B cell (primary cell): ENCODE measurements at regions not wholly inside any gene's neighbourhood (a gene's known extent, or its start where the extent isn't known, plus 50 kb on each side); places are given as distances from the start of the nearest gene placed in this dataset.

Source experiments
- ATAC-seq: fragments of 200-7000 bp; cut with Tn5 transposase; one replicate; pipeline ENCODE4 v1.10.0; 2021; ENCODE audit warnings: low read depth, mild to moderate bottlenecking, moderate number of reproducible peaks, moderate library complexity
- CTCF ChIA-PET: fragments of 350-600 bp; sonication (Branson Sonifier 250); formaldehyde crosslinking; loops from one replicate; lab custom pipeline; 2021; ENCODE audit warnings: antibody characterized with exemption, inconsistent platforms; lab: Charles Lee
- POLR2A ChIA-PET: fragments of 350-600 bp; sonication (Branson Sonifier 250); formaldehyde crosslinking; loops from one replicate; lab custom pipeline; 2021; ENCODE audit warnings: antibody characterized with exemption; lab: Charles Lee
- DNase-seq: peaks from one replicate; pipeline ENCODE4 v3.0.0; 2013
- H2AFZ ChIP-seq: 2 replicates; pipeline ENCODE4 v1.6.1; 2012; ENCODE audit warnings: mild to moderate bottlenecking, low read depth, low read length; ENCODE audit not compliant: insufficient read depth, poor library complexity, severe bottlenecking
- H3K27ac ChIP-seq, 2 donors: 1 replicate in 1 of 2; 2 replicates in 1 of 2; pipeline ENCODE4 v1.5.1; 2012 to 2013; ENCODE audit warnings: low read length in 2 of 2, mild to moderate bottlenecking in 2 of 2, moderate library complexity in 1 of 2
- H3K27me3 ChIP-seq, 4 experiments: fragments of 200-600 bp in 1 of 4; sonication (generic) in 1 of 4; replicated peaks in 1 of 4; 1 replicate in 2 of 4; 2 replicates in 2 of 4; pipeline versions ENCODE4 v1.6.1 to v1.7.0; 2013 to 2016; ENCODE audit warnings: low read length in 3 of 4, mild to moderate bottlenecking in 2 of 4, mixed read lengths in 1 of 4, moderate library complexity in 1 of 4; ENCODE audit not compliant: insufficient read depth in 4 of 4, control insufficient read depth in 3 of 4; ENCODE audit errors: control extremely low read depth in 1 of 4
- H3K36me3 ChIP-seq, 2 experiments: replicated peaks in 1 of 2; 1 replicate in 1 of 2; 2 replicates in 1 of 2; pipeline versions ENCODE4 v1.6.1 to v1.7.1; 2013; ENCODE audit warnings: low read length in 1 of 2; ENCODE audit not compliant: insufficient read depth in 2 of 2, control insufficient read depth in 1 of 2; ENCODE audit errors: control extremely low read depth in 1 of 2, extremely low read depth in 1 of 2
- H3K4me1 ChIP-seq, 2 donors: fragments of 200-600 bp in 1 of 2; sonication (generic) in 1 of 2; 1 replicate in 1 of 2; 2 replicates in 1 of 2; pipeline versions ENCODE4 v1.5.1 to v1.6.1; 2013 to 2017; ENCODE audit warnings: low read length in 2 of 2; ENCODE audit not compliant: control insufficient read depth in 2 of 2, insufficient read depth in 2 of 2
- H3K4me2 ChIP-seq: replicated peaks from 2 replicates; pipeline ENCODE3; 2012; ENCODE audit warnings: mild to moderate bottlenecking, low read depth, low read length; ENCODE audit not compliant: poor library complexity, severe bottlenecking
- H3K4me3 ChIP-seq, 5 experiments: fragments of 200-600 bp in 1 of 5; sonication (generic) in 1 of 5; 1 replicate in 3 of 5; 2 replicates in 2 of 5; pipeline versions ENCODE4 v1.5.1 to v1.7.0; 2011 to 2016; ENCODE audit warnings: low read length in 4 of 5, mild to moderate bottlenecking in 4 of 5, low read depth in 2 of 5, control low read depth in 1 of 5, moderate library complexity in 1 of 5; ENCODE audit not compliant: insufficient read depth in 1 of 5; ENCODE audit errors: control extremely low read depth in 1 of 5, extremely low read depth in 1 of 5
- H3K79me2 ChIP-seq: fragments of 200-600 bp; sonication (generic); one replicate; pipeline ENCODE4 v1.6.0; 2016; ENCODE audit warnings: low read length; ENCODE audit not compliant: control insufficient read depth, insufficient read depth
- H3K9ac ChIP-seq: fragments of 200-600 bp; sonication (generic); 2 replicates; pipeline ENCODE4 v1.6.1; 2017; ENCODE audit warnings: mild to moderate bottlenecking, low read length, moderate library complexity
- H3K9me3 ChIP-seq, 3 donors: one replicate each; pipeline versions ENCODE4 v1.6.1 to v1.7.1; 2013; ENCODE audit warnings: low read length in 2 of 3; ENCODE audit not compliant: control insufficient read depth in 2 of 3, insufficient read depth in 1 of 3; ENCODE audit errors: control extremely low read depth in 1 of 3
- H4K20me1 ChIP-seq: 2 replicates; pipeline ENCODE4 v1.6.0; 2012; ENCODE audit warnings: mild to moderate bottlenecking, low read length; ENCODE audit not compliant: insufficient read depth, control insufficient read depth, poor library complexity, severe bottlenecking
- H3K27ac Mint-ChIP-seq: one replicate; pipeline ENCODE4 v1.8.0; 2021; ENCODE audit warnings: mixed read lengths
- H3K27me3 Mint-ChIP-seq: one replicate; pipeline ENCODE4 v1.8.0; 2021; ENCODE audit warnings: mixed read lengths
- H3K4me1 Mint-ChIP-seq: one replicate; pipeline ENCODE4 v1.8.0; 2021; ENCODE audit warnings: mixed read lengths
- H3K4me3 Mint-ChIP-seq: one replicate; pipeline ENCODE4 v1.8.0; 2021; ENCODE audit warnings: mixed read lengths
- H3K9me3 Mint-ChIP-seq: one replicate; pipeline ENCODE4 v1.8.0; 2022; ENCODE audit warnings: mixed read lengths; ENCODE audit not compliant: insufficient read depth
- CTCF ChIP-seq: fragments of 200-600 bp; IDR thresholded peaks from one replicate; pipeline ENCODE4 v1.8.0; 2022; ENCODE audit warnings: antibody characterized with exemption, mild to moderate bottlenecking
- EZH2 ChIP-seq: IDR thresholded peaks from 2 replicates; pipeline ENCODE4 v1.6.1; 2012; ENCODE audit warnings: borderline replicate concordance, low read depth, mild to moderate bottlenecking, moderate library complexity, low read length; ENCODE audit not compliant: insufficient read depth, poor library complexity, severe bottlenecking
- WGBS: methylation state at CpG from one replicate; pipeline ENCODE4 v1.1.5; 2013; ENCODE audit warnings: missing lambda C conversion rate; ENCODE audit not compliant: insufficient coverage; 5-methylcytosine and 5-hydroxymethylcytosine counted together
- intact Hi-C: fragments of 100-400 bp; cut with micrococcal nuclease; formaldehyde crosslinking; loops from one replicate; pipeline ENCODE4 v1.10.0; 2022

GRCh38 chr9:7592321-7593316 is 207.0 kb downstream of the DMAC1 start:
- Histone ChIP-seq H4K20me1 (no peaks in the 10 kb centered on the region), H3K4me3 (no peak overlapping the region), H3K9ac (no peak overlapping the region), H3K79me2 (no peaks in the 10 kb centered on the region), H3K27me3 (peaks cover 0 to 2% (median 0%) of the 10 kb centered on the region in 4 experiments), H2AFZ (no peak overlapping the region), H3K4me1 (no peaks in the 10 kb centered on the region), H3K4me2 (no peak overlapping the region), H3K36me3 (no peaks in the 10 kb centered on the region), H3K9me3 (peaks cover 0 to 4% (median 0%) of the 10 kb centered on the region in 3 donors), H3K27ac (no peak overlapping the region)
- DNase-seq (no peak), ATAC-seq (no peak)
- intact Hi-C loops, result no loop called here
- H3K4me1 Mint-ChIP-seq, result no peaks in the 10 kb centered on the region
- POLR2A ChIA-PET, result no interaction called here
- TF ChIP-seq EZH2, result no peak
- no peak for TF ChIP-seq CTCF
- peaks cover 10% of the 10 kb centered on the region for H3K9me3 Mint-ChIP-seq
- H3K27ac Mint-ChIP-seq, result no peak overlapping the region
- CTCF ChIA-PET, result no interaction called here
- peaks cover 13% of the 10 kb centered on the region for H3K27me3 Mint-ChIP-seq
- no peak overlapping the region for H3K4me3 Mint-ChIP-seq
- 75% methylated on average over 2 of the region's 10 CpGs for WGBS

GRCh38 chr9:7591501-7591900 is 208.1 kb downstream of the DMAC1 start:
- Histone ChIP-seq H3K36me3 (no peaks in the 10 kb centered on the region), H3K9me3 (no peaks in the 10 kb centered on the region), H3K27me3 (peaks cover 0 to 2% (median 0%) of the 10 kb centered on the region in 4 experiments), H2AFZ (no peak overlapping the region), H3K9ac (no peak overlapping the region), H3K79me2 (no peaks in the 10 kb centered on the region), H3K4me1 (no peaks in the 10 kb centered on the region), H3K4me2 (no peak overlapping the region), H3K27ac (no peak overlapping the region), H3K4me3 (no peak overlapping the region), H4K20me1 (no peaks in the 10 kb centered on the region)
- Mint-ChIP-seq H3K9me3 (peaks cover 10% of the 10 kb centered on the region), H3K27me3 (peaks cover 12% of the 10 kb centered on the region), H3K27ac (no peak overlapping the region), H3K4me1 (no peaks in the 10 kb centered on the region), H3K4me3 (no peak overlapping the region)
- intact Hi-C loops, result no loop called here
- no peak for TF ChIP-seq EZH2
- TF ChIP-seq CTCF, result no peak
- ChIA-PET POLR2A (no interaction called here), CTCF (no interaction called here)
- no CpG with 5 or more reads among the region's 2 CpGs for WGBS
- DNase-seq (no peak), ATAC-seq (no peak)
